ENCODE measurements at regions not wholly inside any gene's neighbourhood (a gene's known extent, or its start where the extent isn't known, plus 50 kb on each side); places are given as distances from the start of the nearest gene placed in this dataset.

GRCh38 chr17:53270936-53271335, 551.8 kb upstream of the KIF2B start:
- Histone ChIP-seq H3K9me3 (ENCODE audit: control insufficient read depth in 1 of 2, insufficient read depth in 1 of 2, low read depth in 1 of 2, low read length in 2 of 2) (peaks cover 34 to 35% of the 10 kb centered on the region in 2 experiments; a peak in 3 of 4 replicates), H3K9me2 (ENCODE audit: insufficient read depth) (no peaks in the 10 kb centered on the region), H3K79me2 (ENCODE audit: insufficient read depth, low read length) (no peaks in the 10 kb centered on the region), H3K36me3 (ENCODE audit: control insufficient read depth in 1 of 2, insufficient read depth in 2 of 2, low read length in 2 of 2) (no peaks in the 10 kb centered on the region), H3K4me2 (ENCODE audit: low read length) (no peak overlapping the region), H3K4me1 (ENCODE audit: control insufficient read depth in 1 of 2, insufficient read depth in 2 of 2, low read length in 2 of 2) (no peaks in the 10 kb centered on the region), H3K4me3 (replicated peaks in 1 of 2; ENCODE audit: low read depth in 1 of 2, low read length in 2 of 2) (no peak overlapping the region), H3K27me3 (ENCODE audit: insufficient read depth, low read length) (no peaks in the 10 kb centered on the region), H2AFZ (ENCODE audit: low read depth, low read length, poor library complexity, severe bottlenecking) (no peak overlapping the region), H4K20me1 (ENCODE audit: insufficient read depth) (no peaks in the 10 kb centered on the region), H3K9ac (ENCODE audit: low read length) (no peak overlapping the region), H3K27ac (ENCODE audit: low read depth, low read length) (no peak overlapping the region)
- ChIA-PET POLR2A (no interaction called here), CTCF (no interaction called here), RAD21 (ENCODE audit: low non-redundant PET in 1 of 2, low total read pairs in 2 of 2, uncharacterized antibody in 2 of 2, unreplicated experiment in 2 of 2) (no interaction called here)
- no peak for ATAC-seq
- no peak for DNase-seq (ENCODE audit: low read depth, low spot score)
- intact Hi-C loops (cut with micrococcal nuclease) = no loop called here
- no TSS peak for BruUV-seq (replicated peaks)
- TF ChIP-seq YY1 (IDR thresholded peaks at IDR 0.05; ENCODE audit: extremely low read depth, insufficient replicate concordance, low read depth, low read length) = no peak
- TF ChIP-seq CBX3 (IDR thresholded peaks at IDR 0.05; ENCODE audit: low read depth) = no peak
- no peak for TF ChIP-seq JUND (IDR thresholded peaks at IDR 0.05)

GRCh38 chr17:53264730-53265129, 558.0 kb upstream of the KIF2B start:
- BruUV-seq (replicated peaks) = no TSS peak
- Histone ChIP-seq H3K9me3 (ENCODE audit: control insufficient read depth in 1 of 2, insufficient read depth in 1 of 2, low read depth in 1 of 2, low read length in 2 of 2) (peaks cover 20 to 24% of the 10 kb centered on the region in 2 experiments), H3K9ac (ENCODE audit: low read length) (no peak overlapping the region), H2AFZ (ENCODE audit: low read depth, low read length, poor library complexity, severe bottlenecking) (no peak overlapping the region), H3K27me3 (ENCODE audit: insufficient read depth, low read length) (no peaks in the 10 kb centered on the region), H4K20me1 (ENCODE audit: insufficient read depth) (no peaks in the 10 kb centered on the region), H3K27ac (ENCODE audit: low read depth, low read length) (no peak overlapping the region), H3K4me3 (replicated peaks in 1 of 2; ENCODE audit: low read depth in 1 of 2, low read length in 2 of 2) (no peak overlapping the region), H3K9me2 (ENCODE audit: insufficient read depth) (no peaks in the 10 kb centered on the region), H3K36me3 (ENCODE audit: control insufficient read depth in 1 of 2, insufficient read depth in 2 of 2, low read length in 2 of 2) (no peaks in the 10 kb centered on the region), H3K79me2 (ENCODE audit: insufficient read depth, low read length) (no peaks in the 10 kb centered on the region), H3K4me1 (ENCODE audit: control insufficient read depth in 1 of 2, insufficient read depth in 2 of 2, low read length in 2 of 2) (no peaks in the 10 kb centered on the region), H3K4me2 (ENCODE audit: low read length) (no peak overlapping the region)
- DNase-seq (ENCODE audit: low read depth, low spot score) (no peak), ATAC-seq (no peak)
- RAD21 ChIA-PET (ENCODE audit: low non-redundant PET in 1 of 2, low total read pairs in 2 of 2, uncharacterized antibody in 2 of 2, unreplicated experiment in 2 of 2) = no interaction called here
- CTCF ChIA-PET = no interaction called here
- intact Hi-C loops (cut with micrococcal nuclease) = no loop called here
- POLR2A ChIA-PET = no interaction called here
- TF ChIP-seq FOSL1 (IDR thresholded peaks at IDR 0.05; ENCODE audit: low read depth) (no peak), EGR1 (IDR thresholded peaks at IDR 0.05; ENCODE audit: low read depth) (no peak), MAX (IDR thresholded peaks at IDR 0.05) (no peak), JUND (IDR thresholded peaks at IDR 0.05) (no peak), EZH2phosphoT487 (IDR thresholded peaks at IDR 0.05; ENCODE audit: borderline replicate concordance) (no peak), CEBPB (IDR thresholded peaks at IDR 0.05; ENCODE audit: low read depth) (no peak), ELF1 (IDR thresholded peaks at IDR 0.05; ENCODE audit: borderline replicate concordance, low read depth) (no peak), SP1 (IDR thresholded peaks at IDR 0.05; ENCODE audit: low read depth) (no peak), SIN3A (IDR thresholded peaks at IDR 0.05; ENCODE audit: low read depth) (no peak), YY1 (IDR thresholded peaks at IDR 0.05; ENCODE audit: extremely low read depth, insufficient replicate concordance, low read depth, low read length) (no peak), POLR2AphosphoS5 (IDR thresholded peaks at IDR 0.05; ENCODE audit: low read depth, low read length) (no peak), ZBTB33 (IDR thresholded peaks at IDR 0.05; ENCODE audit: extremely low read depth, insufficient replicate concordance, low read length) (no peak), EZH2 (IDR thresholded peaks at IDR 0.05) (no peak), TCF7L2 (IDR thresholded peaks at IDR 0.05; ENCODE audit: borderline replicate concordance, extremely low read depth, insufficient read depth, insufficient read length) (no peak), ATF3 (IDR thresholded peaks at IDR 0.05) (no peak), CTCF (IDR thresholded peaks at IDR 0.05 in 2 of 3, conservative IDR thresholded peaks at IDR 0.05 in 1 of 3; ENCODE audit: borderline replicate concordance in 1 of 3, insufficient read depth in 1 of 3, low read depth in 2 of 3, low read length in 2 of 3) (no peak), SRF (IDR thresholded peaks at IDR 0.05; ENCODE audit: low read depth) (no peak)

Measured in HCT116 (cell line).